MCF 10A (cell line): ENCODE measurements at regions not wholly inside any gene's neighbourhood (a gene's known extent, or its start where the extent isn't known, plus 50 kb on each side); places are given as distances from the start of the nearest gene placed in this dataset.

Experiments
- BruUV-seq: library from RNA; stranded (reverse); fragments of 400-500 nt; replicated peaks from 2 replicates; lab custom pipeline; 2021; lab: Mats Ljungman, UMichigan
- CTCF ChIA-PET: fragments of 300-600 bp; sonication (Branson Sonifier 250); formaldehyde crosslinking; extraction: SDS; loops from one replicate; lab custom pipeline; 2021; ENCODE audit warnings: antibody characterized with exemption, inconsistent platforms; lab: Yijun Ruan, JAX
- POLR2A ChIA-PET: fragments of 300-600, 350-650 bp; sonication (Branson Sonifier 250); formaldehyde crosslinking; extraction: SDS; loops from one replicate; lab custom pipeline; 2020; ENCODE audit warnings: antibody characterized with exemption, inconsistent platforms; lab: Yijun Ruan, JAX
- DNase-seq: peaks from one replicate; pipeline ENCODE4 v3.0.0-alpha.2; 2018; ENCODE audit not compliant: unreplicated experiment
- H3K27ac Mint-ChIP-seq: one replicate; pipeline ENCODE4 v1.8.0; 2022; ENCODE audit warnings: mild to moderate bottlenecking, low read depth, mixed read lengths; ENCODE audit not compliant: unreplicated experiment
- H3K27me3 Mint-ChIP-seq: one replicate; pipeline ENCODE4 v1.8.0; 2022; ENCODE audit warnings: mixed read lengths; ENCODE audit not compliant: insufficient read depth, unreplicated experiment
- H3K36me3 Mint-ChIP-seq: one replicate; pipeline ENCODE4 v1.8.0; 2022; ENCODE audit warnings: mild to moderate bottlenecking, moderate library complexity, mixed read lengths; ENCODE audit not compliant: insufficient read depth, unreplicated experiment
- H3K4me1 Mint-ChIP-seq: one replicate; pipeline ENCODE4 v1.8.0; 2022; ENCODE audit warnings: mixed read lengths; ENCODE audit not compliant: insufficient read depth, unreplicated experiment
- H3K4me3 Mint-ChIP-seq: one replicate; pipeline ENCODE4 v1.8.0; 2022; ENCODE audit warnings: mild to moderate bottlenecking, moderate library complexity, mixed read lengths; ENCODE audit not compliant: unreplicated experiment
- H3K9me3 Mint-ChIP-seq: one replicate; pipeline ENCODE4 v1.8.0; 2022; ENCODE audit warnings: mixed read lengths; ENCODE audit not compliant: unreplicated experiment
- intact Hi-C: fragments of 100-400 bp; cut with micrococcal nuclease; formaldehyde crosslinking; loops from 2 replicates; pipeline ENCODE4 v1.14.1; 2022
- TF ChIP-seq, protein P1 (sequence below): fragments of 200-600 bp; IDR thresholded peaks from one replicate; pipeline ENCODE4 v1.8.0; 2022; ENCODE audit warnings: antibody characterized with exemption, mild to moderate bottlenecking; ENCODE audit not compliant: unreplicated experiment

DNA sequence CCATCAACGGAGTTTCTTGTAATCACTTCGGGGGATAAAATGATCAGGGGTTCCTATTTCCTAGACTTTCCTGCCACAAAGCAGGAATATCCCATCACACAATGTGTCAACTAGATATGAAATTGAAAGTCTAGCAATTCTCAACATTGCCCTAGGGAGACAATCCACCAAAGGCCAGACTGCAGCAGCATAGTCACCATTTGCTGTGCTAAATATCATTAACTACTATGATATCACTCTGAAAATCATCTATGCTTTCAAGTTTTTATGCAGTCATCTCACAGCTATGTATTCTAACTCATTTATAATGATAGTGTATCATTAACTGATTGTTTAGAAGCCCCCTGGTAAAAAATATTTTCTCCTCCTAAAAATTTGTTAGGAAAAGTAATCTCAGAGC, 342.6 kb upstream of the CDH6 start:
- peaks cover 6% of the 10 kb centered on the region for H3K4me1 Mint-ChIP-seq
- BruUV-seq, result no TSS peak
- H3K36me3 Mint-ChIP-seq, result no peaks in the 10 kb centered on the region
- no peak overlapping the region for H3K4me3 Mint-ChIP-seq
- no peaks in the 10 kb centered on the region for H3K9me3 Mint-ChIP-seq
- no peak for DNase-seq
- H3K27me3 Mint-ChIP-seq, result no peaks in the 10 kb centered on the region
- intact Hi-C loops, result no loop called here
- ChIA-PET POLR2A (no interaction called here), CTCF (interaction anchor here (0.6 kb wide), 2 partner anchors 61 to 170 kb away, joined by 3 read pairs; no protein-coding TSS in a partner anchor)
- TF ChIP-seq, protein P1, sequence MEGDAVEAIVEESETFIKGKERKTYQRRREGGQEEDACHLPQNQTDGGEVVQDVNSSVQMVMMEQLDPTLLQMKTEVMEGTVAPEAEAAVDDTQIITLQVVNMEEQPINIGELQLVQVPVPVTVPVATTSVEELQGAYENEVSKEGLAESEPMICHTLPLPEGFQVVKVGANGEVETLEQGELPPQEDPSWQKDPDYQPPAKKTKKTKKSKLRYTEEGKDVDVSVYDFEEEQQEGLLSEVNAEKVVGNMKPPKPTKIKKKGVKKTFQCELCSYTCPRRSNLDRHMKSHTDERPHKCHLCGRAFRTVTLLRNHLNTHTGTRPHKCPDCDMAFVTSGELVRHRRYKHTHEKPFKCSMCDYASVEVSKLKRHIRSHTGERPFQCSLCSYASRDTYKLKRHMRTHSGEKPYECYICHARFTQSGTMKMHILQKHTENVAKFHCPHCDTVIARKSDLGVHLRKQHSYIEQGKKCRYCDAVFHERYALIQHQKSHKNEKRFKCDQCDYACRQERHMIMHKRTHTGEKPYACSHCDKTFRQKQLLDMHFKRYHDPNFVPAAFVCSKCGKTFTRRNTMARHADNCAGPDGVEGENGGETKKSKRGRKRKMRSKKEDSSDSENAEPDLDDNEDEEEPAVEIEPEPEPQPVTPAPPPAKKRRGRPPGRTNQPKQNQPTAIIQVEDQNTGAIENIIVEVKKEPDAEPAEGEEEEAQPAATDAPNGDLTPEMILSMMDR, result no peak
- H3K27ac Mint-ChIP-seq, result no peak overlapping the region

DNA sequence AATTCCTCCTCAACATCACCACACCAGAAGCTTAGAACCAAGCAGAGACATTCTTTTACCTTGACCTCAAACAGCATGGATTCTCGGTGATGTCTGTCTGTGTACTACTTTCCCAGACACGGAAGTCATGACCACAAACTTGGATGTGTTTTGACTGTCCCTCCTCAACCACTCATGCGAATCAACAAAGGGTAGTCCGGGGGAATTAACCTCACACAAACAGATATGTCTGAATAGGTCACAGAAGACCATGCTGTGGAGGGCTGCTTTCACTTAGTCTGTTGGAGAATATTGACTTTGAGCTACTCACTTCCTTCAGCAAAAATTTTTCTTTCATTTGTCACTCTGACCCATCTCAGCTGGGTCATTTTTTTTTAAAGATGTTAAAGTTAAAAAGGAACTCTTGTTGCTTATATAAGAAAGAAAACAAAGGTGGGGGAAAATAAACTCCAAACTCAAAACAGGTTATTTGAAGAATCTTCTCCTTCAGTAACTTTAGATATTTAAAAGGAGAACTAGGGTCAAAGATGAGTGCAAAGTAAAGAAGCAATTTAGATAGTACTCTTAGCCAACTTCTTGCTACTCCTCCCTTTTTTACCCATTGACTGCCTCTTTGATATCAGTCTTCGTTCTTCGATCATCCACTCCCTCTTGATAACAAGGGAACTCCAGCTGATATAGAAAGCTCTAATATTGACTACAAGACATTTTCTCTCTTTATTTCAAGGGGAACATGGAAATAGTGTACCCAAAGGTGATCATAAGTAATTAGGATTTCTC, 343.4 kb upstream of the CDH6 start:
- no peak overlapping the region for H3K4me3 Mint-ChIP-seq
- POLR2A ChIA-PET, result no interaction called here
- no peaks in the 10 kb centered on the region for H3K27me3 Mint-ChIP-seq
- H3K36me3 Mint-ChIP-seq, result no peaks in the 10 kb centered on the region
- H3K27ac Mint-ChIP-seq, result no peak overlapping the region
- H3K9me3 Mint-ChIP-seq, result no peaks in the 10 kb centered on the region
- CTCF ChIA-PET, result interaction anchor here (0.6 kb wide), 1 partner anchor 61 kb away, joined by 3 read pairs; no protein-coding TSS in a partner anchor
- intact Hi-C loops, result no loop called here
- no TSS peak for BruUV-seq
- DNase-seq, result no peak
- peaks cover 6% of the 10 kb centered on the region for H3K4me1 Mint-ChIP-seq
- TF ChIP-seq, protein P1, result no peak

DNA sequence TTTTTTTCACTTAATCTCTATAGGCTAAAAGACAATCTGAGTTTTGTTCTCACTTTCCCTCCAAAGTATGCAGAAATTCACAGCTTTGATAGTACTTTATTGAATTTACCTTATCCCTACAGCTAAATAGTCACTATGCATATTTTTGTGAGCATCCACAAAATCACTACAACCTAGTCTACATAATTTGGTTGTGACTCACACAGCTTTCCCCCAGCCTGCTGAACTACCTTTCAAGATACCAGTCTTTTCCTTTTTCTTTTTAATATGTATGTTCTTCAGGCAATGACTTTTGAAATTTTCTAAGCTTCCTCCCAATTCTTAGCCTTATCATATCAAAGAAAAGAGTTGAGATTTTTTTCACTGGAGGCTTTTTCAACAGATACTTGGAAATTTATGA, 347.3 kb upstream of the CDH6 start:
- TF ChIP-seq, protein P1, result no peak
- intact Hi-C loops, result no loop called here
- Mint-ChIP-seq H3K4me3 (no peak overlapping the region), H3K36me3 (no peaks in the 10 kb centered on the region), H3K9me3 (no peaks in the 10 kb centered on the region), H3K27me3 (no peaks in the 10 kb centered on the region), H3K27ac (no peak overlapping the region), H3K4me1 (peaks cover 6% of the 10 kb centered on the region)
- no peak for DNase-seq
- ChIA-PET CTCF (interaction anchor here (0.5 to 0.8 kb wide), 2 partner anchors 34 to 366 kb away, joined by 3 read pairs; no protein-coding TSS in a partner anchor), POLR2A (no interaction called here)
- BruUV-seq, result no TSS peak

DNA sequence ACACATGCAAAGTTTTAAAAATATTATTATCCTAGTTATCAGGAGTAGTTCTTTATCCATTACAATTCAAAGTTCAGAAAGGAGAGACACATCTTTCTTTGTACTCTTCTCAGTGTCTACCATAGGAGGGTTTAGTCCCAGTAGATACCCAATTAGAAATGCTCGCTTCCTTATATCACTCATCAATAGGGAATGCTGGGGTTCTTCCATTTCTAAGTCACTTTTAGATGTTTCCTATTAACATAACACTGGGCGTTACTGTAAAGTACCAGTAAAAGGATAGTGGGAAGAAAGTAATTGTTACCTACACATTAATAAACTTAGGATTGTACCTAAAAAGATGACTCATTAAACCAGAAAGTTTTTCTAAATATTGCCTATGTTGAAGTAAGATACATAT, 348.3 kb upstream of the CDH6 start:
- Mint-ChIP-seq H3K9me3 (no peaks in the 10 kb centered on the region), H3K36me3 (no peaks in the 10 kb centered on the region), H3K4me3 (no peak overlapping the region), H3K4me1 (peaks cover 6% of the 10 kb centered on the region), H3K27ac (no peak overlapping the region), H3K27me3 (no peaks in the 10 kb centered on the region)
- no TSS peak for BruUV-seq
- CTCF ChIA-PET, result no interaction called here
- no peak for DNase-seq
- intact Hi-C loops, result no loop called here
- TF ChIP-seq, protein P1, result no peak
- POLR2A ChIA-PET, result no interaction called here
